ENCODE measurements at regions not wholly inside any gene's neighbourhood (a gene's known extent, or its start where the extent isn't known, plus 50 kb on each side); places are given as distances from the start of the nearest gene placed in this dataset.

GRCh38 chr2:216765761-216766262 is 70.5 kb upstream of the IGFBP5 start:
- H3K9me3 ChIP-seq = no peaks in the 10 kb centered on the region
- no peak overlapping the region for H3K4me3 ChIP-seq
- ATAC-seq (no peak), DNase-seq (no peak)
- H3K36me3 ChIP-seq (ENCODE audit: low read depth) = no peaks in the 10 kb centered on the region
- no peaks in the 10 kb centered on the region for H3K4me1 ChIP-seq (ENCODE audit: low read depth)
- intact Hi-C loops (cut with DNase I, micrococcal nuclease) = no loop called here
- TF ChIP-seq CTCF (IDR thresholded peaks at IDR 0.05) = no peak

- no peak for ATAC-seq
- intact Hi-C loops (cut with DNase I, micrococcal nuclease) = no loop called here
- no peaks in the 10 kb centered on the region for H3K4me1 ChIP-seq (ENCODE audit: low read depth)
These were observed 68.0 kb upstream of the IGFBP5 start for GRCh38 chr2:216763396-216763795.

DNA sequence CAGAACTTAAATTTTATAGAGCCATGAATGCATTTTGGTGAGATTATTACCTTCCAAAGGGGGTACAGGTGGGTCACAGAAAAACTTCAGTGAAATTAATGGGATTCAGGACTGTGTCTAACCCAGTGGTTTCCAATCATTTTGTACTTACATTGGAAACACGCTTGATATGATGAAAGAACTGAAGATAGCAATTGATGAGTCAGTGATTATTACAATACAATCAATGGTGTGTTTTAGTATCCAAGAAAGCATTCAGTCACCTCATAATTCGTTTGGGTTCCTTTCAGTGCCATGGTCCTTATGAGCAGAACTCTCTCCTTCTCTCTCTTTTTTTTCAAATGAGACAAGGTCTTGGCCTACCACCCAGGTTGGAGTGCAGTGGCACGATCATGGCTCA is 66.5 kb upstream of the IGFBP5 start:
- Histone ChIP-seq H3K4me3 (no peak overlapping the region), H3K36me3 (ENCODE audit: low read depth) (no peaks in the 10 kb centered on the region), H3K9me3 (no peaks in the 10 kb centered on the region), H3K4me1 (ENCODE audit: low read depth) (no peaks in the 10 kb centered on the region)
- intact Hi-C loops (cut with DNase I, micrococcal nuclease) = no loop called here
- ATAC-seq (no peak), DNase-seq (no peak)
- no peak for TF ChIP-seq CTCF (IDR thresholded peaks at IDR 0.05)

More at GRCh38 chr2:216763396-216763795, 68.0 kb upstream of the IGFBP5 start:
- H3K9me3 ChIP-seq = no peaks in the 10 kb centered on the region
- no peak overlapping the region for H3K4me3 ChIP-seq
- DNase-seq = no peak
- TF ChIP-seq CTCF (IDR thresholded peaks at IDR 0.05) = no peak
- H3K36me3 ChIP-seq (ENCODE audit: low read depth) = no peaks in the 10 kb centered on the region

- no peak for TF ChIP-seq CTCF (IDR thresholded peaks at IDR 0.05)
- Histone ChIP-seq H3K36me3 (ENCODE audit: low read depth) (no peaks in the 10 kb centered on the region), H3K9me3 (no peaks in the 10 kb centered on the region), H3K4me3 (no peak overlapping the region), H3K4me1 (ENCODE audit: low read depth) (no peaks in the 10 kb centered on the region)
- intact Hi-C loops (cut with DNase I, micrococcal nuclease) = no loop called here
- no peak for ATAC-seq
- DNase-seq = no peak
These were observed 65.8 kb upstream of the IGFBP5 start for GRCh38 chr2:216761133-216761532.

DNA sequence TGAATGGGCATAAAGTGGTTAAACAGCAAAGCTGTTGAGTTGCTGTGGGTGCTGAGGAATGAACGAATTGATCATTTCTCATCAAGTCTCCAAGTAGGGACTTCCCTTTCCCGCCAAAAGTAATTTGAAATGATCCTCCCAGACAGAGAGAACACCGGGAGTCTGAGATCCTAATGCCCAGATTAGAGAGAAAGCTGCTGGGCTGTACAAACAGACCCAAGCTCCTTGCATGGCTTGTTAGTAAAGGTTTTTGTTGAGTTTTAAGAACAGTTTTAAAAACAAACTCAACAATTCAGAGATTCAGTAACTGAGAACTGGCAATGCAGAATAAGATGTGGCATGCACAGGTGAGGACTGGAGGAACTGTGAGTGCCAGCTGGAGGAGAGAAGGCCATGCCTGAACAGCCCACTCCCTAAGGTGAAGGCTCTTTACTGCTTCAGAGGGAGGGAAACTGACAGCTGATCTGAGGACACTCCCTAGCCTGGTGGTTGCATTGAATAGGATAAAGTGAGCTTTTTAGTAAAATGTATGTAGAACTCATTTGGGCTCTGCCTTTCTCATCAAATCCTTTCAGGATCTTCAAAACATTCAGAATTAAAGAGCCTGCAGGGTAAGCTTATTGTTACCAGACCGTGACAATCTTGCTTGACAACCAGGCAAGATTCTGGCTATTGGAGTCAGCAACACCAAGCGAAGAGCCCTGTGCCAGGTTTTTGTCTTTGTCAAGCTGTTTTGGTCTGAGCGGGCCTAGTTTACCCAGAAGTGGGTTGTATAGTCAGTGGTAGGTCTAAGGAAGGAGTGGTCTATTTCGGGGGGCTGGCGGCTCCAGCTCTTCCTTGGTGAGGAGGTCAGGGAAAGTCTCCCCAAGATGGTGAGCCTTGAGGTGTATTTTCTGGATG is 63.2 kb upstream of the IGFBP5 start:
- Histone ChIP-seq H3K4me3 (no peak overlapping the region), H3K4me1 (ENCODE audit: low read depth) (no peaks in the 10 kb centered on the region), H3K36me3 (ENCODE audit: low read depth) (no peaks in the 10 kb centered on the region), H3K9me3 (no peaks in the 10 kb centered on the region)
- DNase-seq (no peak), ATAC-seq (no peak)
- no peak for TF ChIP-seq CTCF (IDR thresholded peaks at IDR 0.05)
- intact Hi-C loops (cut with DNase I, micrococcal nuclease) = no loop called here

All from mucosa of descending colon (tissue), 3 donors.